ENCODE measurements at regions not wholly inside any gene's neighbourhood (a gene's known extent, or its start where the extent isn't known, plus 50 kb on each side); places are given as distances from the start of the nearest gene placed in this dataset.
A peak's percentile ranks its signal among the peaks of the same experiment; 100 is the strongest.
"Not testable (repeated sequence)": the region's sequence is repeated elsewhere in the genome, so short reads cannot be mapped to it uniquely, and the experiment has no call there.

- DNase-seq: no peak
Measured at GRCh38 chr13:76708138-76708688, 178.0 kb downstream of the KCTD12 start.

DNA sequence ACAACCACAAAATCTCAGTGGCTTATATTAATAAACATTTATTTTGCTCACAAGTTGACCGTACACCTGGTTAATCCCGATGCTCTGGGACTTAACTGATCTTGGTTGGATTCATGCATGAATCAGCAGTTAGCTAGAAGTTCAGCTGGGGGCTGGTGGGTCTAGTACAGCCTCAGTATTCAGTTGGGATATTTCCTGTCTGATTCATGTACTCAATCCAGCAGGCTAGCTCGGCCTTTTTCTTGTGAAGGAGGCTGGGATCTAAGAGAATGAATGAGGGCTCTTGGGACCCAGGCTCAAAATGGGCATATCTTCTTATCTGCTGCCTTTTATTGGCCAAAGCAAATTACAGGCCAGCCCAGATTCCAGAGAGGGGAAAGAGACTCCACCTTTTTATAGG is 178.8 kb downstream of the KCTD12 start:
- DNase-seq: no peak

DNA sequence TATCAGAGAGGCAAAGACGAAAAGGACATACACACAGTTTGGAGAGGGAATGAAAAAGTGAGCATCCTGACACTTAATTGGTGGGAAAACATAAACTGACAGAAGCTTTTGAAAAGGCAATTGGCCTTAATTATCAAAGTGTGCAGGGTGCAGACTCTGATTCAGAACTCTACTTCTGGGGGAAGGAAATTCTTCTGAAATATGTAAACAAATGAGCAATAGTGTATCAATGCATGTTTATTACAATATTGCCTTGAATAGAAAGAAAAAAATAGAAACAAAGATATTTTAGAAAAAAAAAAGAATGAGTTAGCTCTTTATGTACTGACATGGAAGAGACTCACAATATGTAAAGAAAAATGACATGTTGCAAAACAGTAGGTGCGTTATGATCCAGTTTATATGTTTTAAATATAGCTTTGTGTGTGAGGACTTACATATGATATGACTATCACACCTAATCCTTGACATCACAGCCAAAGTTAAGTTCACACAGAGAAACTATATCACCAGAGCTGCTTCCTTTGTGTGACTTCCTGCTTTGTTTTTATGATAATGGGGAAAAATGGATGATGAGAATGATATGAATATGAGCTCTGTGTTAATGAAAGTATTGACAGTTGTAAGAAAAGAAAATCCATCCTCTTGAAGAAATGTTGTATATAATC is 182.4 kb downstream of the KCTD12 start:
- no peak for DNase-seq

DNA sequence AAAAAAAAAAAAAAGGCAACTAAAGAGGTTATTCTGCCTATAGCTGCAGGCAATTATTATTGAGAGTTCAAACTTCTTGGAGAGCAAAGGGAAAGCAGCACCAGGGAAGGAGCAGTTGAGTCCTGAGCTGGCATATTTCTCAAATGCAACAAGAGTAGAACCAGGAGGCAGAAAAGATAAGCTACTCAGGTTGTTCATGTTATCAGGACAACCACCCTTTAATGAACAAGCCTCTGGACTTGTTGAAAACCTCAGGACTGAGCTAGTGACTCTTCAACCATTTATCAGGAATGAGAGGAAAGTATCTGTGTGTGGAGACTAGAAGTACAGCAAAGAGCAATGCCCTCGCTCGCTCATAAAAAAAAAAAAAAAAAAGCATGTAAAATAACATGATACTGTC is 183.0 kb downstream of the KCTD12 start:
- no peak for DNase-seq

- no peak for DNase-seq
Measured at GRCh38 chr13:76697288-76697687, 188.9 kb downstream of the KCTD12 start.

- peak; percentile 11 for DNase-seq
Measured at GRCh38 chr13:76696370-76696769, 189.8 kb downstream of the KCTD12 start.

DNA sequence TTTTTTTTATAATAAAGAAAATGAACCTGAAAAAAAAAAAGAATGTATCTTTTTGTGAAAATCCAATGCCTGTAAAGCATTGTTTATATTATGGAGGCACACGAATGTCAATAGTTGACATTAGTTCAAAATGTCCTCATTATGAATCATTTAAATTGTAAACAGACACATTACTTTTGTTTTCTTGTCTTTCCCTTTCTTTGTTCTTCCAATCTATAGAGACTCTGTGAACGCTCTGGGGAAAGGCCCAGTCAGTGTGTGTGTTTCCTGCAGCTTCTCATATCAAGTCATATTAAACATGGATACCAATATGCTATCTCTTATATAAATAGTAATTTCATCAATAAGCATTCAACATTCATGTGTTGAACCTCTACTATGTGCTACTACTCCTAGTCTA is 193.1 kb downstream of the KCTD12 start:
- no peak for DNase-seq

GRCh38 chr13:76692346-76692745 is 193.9 kb downstream of the KCTD12 start:
- no peak for DNase-seq

- no peak for DNase-seq
Measured at GRCh38 chr13:76690611-76691010, 195.6 kb downstream of the KCTD12 start.

- no peak for DNase-seq
Measured at GRCh38 chr13:76687467-76687866, 198.7 kb downstream of the KCTD12 start.

- no peak for DNase-seq
Measured at GRCh38 chr13:76685938-76686337, 200.3 kb downstream of the KCTD12 start.

- DNase-seq: no peak
Measured at GRCh38 chr13:76684336-76684735, 201.9 kb downstream of the KCTD12 start.

DNA sequence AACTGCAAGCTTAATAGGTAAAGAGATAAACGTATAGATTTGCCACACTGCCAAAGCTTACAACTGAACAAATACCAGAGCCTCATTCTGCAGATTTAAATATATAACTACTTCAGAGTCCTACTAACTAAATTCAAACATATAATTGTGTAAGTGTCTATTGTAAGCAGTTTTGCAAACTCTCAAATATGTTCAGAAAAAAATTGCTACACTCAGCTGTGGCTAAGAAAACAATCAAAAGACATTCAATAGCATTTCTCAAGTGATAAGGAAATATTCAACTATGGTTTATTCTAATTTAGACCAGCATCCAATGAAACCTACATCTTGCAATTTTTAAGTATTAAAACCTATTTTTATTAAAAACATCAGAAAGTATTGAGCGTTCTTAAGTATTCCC is 202.4 kb downstream of the KCTD12 start:
- no peak for DNase-seq

- DNase-seq: no peak
Measured at GRCh38 chr13:76683168-76683567, 203.0 kb downstream of the KCTD12 start.

DNA sequence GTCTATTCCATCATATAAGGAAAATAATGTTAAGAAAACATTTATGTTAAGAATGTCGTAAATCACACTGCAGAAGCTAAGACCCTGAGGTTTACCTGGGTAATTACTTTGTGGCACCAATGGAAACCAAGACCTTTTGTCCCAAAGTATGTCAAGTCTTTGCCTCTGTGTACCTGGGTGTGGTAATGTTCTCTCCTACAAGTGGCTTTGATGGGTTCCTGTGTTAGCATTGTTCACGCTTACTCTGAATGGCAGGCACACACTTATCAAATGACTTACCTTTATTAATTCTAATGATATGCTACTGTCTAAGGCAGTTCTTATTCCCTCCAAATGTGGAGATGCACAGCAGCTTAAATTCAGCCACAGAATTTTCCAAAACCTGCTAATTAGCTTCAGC is 206.1 kb downstream of the KCTD12 start:
- no peak for DNase-seq

- peak; percentile 69 for DNase-seq
Measured at GRCh38 chr13:76677043-76677442, 209.2 kb downstream of the KCTD12 start.

DNA sequence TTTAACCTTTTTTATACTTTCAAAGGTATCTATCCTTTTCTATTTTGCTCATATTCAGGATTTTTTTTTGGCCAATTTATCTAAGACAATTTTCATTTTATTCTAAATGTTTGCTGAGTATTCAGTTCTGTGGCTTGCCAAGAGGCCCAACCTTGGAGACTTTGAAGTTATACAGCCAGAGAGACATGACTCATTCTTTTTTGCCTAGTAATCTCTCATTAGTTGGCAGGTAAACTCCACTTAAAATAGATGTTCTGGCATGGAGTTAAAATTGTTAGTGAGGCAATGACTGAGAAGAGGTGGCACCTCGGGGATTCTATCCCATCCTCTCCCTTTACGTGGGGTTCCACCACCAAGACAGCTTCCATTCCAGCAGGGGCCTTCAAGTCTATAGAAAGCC is 213.8 kb downstream of the KCTD12 start:
- DNase-seq: no peak

GRCh38 chr13:76668716-76669115 is 217.5 kb downstream of the KCTD12 start:
- DNase-seq: no peak

GRCh38 chr13:76668141-76668540 is 218.1 kb downstream of the KCTD12 start:
- DNase-seq: no peak

DNA sequence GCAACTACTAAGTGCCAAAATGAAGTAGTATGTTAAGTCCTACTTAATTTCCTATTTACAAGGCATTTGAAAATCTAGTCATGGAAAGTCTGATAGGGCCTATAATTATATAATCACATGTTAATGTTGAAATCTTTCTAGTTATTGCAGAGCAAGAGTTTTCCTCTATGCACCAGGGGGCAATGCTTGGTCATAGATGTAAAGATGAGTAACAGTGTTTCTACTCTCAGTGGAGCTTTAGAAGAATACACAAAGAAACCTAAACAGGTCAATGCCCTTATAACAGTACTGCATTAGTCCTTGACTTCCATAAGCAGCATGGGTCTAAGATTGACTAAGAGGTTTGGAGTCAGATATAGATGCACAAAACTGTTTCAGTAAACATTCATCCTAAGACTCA is 218.7 kb downstream of the KCTD12 start:
- DNase-seq: peak; percentile 59

GRCh38 chr13:76663592-76664335 is 222.4 kb downstream of the KCTD12 start:
- no peak for DNase-seq

- not testable (repeated sequence) for DNase-seq
Measured at GRCh38 chr13:76659074-76659473, 227.1 kb downstream of the KCTD12 start.

DNA sequence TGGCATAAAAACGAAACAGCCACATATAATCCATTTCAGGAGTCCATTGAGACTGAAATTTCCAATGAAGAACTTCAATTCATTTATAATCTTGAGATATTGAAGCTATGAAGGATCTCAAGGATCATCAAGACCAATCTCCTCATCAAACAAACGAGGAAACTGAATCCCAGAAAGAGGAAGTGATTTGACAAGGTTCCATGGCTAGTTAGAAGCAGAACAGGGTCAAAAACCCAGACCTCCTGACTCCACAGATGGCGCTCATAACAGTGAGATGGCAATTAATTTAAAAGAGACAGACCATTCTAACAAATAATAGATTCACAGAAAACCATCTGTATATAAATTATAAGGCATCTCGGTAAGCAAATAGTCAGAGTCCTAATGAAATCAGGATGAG is 229.7 kb downstream of the KCTD12 start:
- DNase-seq: no peak

DNA sequence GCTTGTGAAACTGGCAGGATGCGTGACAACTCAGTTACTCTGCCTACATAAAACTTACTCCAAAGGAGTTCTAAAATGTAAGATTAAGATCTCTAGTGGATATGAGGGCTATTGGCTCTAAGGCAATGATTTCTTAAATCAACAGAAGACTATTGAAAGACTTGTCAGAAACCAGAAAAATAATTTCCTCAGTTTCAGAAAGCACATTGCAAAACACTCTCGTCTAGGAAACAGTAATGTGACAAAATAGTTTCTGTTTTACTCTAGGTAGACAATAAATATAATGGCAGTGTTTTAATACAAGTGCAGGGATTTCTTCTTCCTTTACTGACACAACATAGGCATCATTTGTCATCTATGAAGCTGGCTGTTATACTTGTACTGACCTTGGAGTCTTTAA is 230.1 kb downstream of the KCTD12 start:
- DNase-seq: no peak
